K562 (cell line): ENCODE measurements at regions not wholly inside any gene's neighbourhood (a gene's known extent, or its start where the extent isn't known, plus 50 kb on each side); places are given as distances from the start of the nearest gene placed in this dataset.

Experiments
- ATAC-seq: fragments of 200-7000 bp; cut with Tn5 transposase; 3 replicates; pipeline ENCODE4 v1.9.1; 2020; ENCODE audit warnings: moderate library complexity
- BruUV-seq: library from RNA; stranded (reverse); fragments of 400-500 nt; replicated peaks from 2 replicates; lab custom pipeline; 2021; lab: Mats Ljungman, UMichigan
- CTCF ChIA-PET: fragments of 300-600 bp; formaldehyde crosslinking; extraction: SDS; loops from one replicate; lab custom pipeline; 2021; ENCODE audit warnings: low intra/inter-chr PET ratio; lab: Yijun Ruan, JAX
- POLR2A ChIA-PET: fragments of 300-600, 350-650 bp; sonication (Branson Sonifier 250); formaldehyde crosslinking; extraction: SDS; loops from one replicate; lab custom pipeline; 2021; ENCODE audit warnings: antibody characterized with exemption, inconsistent platforms; lab: Yijun Ruan, JAX
- DNase-seq, 4 experiments: peaks; one replicate each; pipeline versions ENCODE4 v3.0.0 to v3.0.0-alpha.2; 2011 to 2018; ENCODE audit warnings: low spot score in 3 of 4, mixed read lengths in 3 of 4; ENCODE audit errors: extremely low read depth in 1 of 4
- FAIRE-seq: peaks from 2 replicates; lab custom pipeline; 2011; peaks lifted over from hg19 to GRCh38; lab: Jason Lieb, UNC
- H2AFZ ChIP-seq: 2 replicates; pipeline ENCODE4 v1.6.0; 2011; ENCODE audit warnings: low read depth, low read length, control low read depth, inconsistent platforms
- H3K27ac ChIP-seq: fragments of 200-600 bp; 3 replicates; pipeline ENCODE4 v1.8.0; 2011; ENCODE audit warnings: low read depth, mild to moderate bottlenecking, control low read depth, inconsistent platforms, low read length, moderate library complexity, mixed read lengths; ENCODE audit errors: extremely low read depth
- H3K27me3 ChIP-seq, 2 experiments: fragments of 300-600 bp in 1 of 2; 2 replicates in 1 of 2; 3 replicates in 1 of 2; pipeline versions ENCODE4 v1.6.0 to v1.8.0; 2011; ENCODE audit warnings: inconsistent platforms in 2 of 2, low read length in 2 of 2, mild to moderate bottlenecking in 1 of 2, mixed read lengths in 1 of 2, moderate library complexity in 1 of 2; ENCODE audit not compliant: control insufficient read depth in 2 of 2, insufficient read depth in 2 of 2
- H3K36me3 ChIP-seq: fragments of 300-600 bp; 3 replicates; pipeline ENCODE4 v1.8.0; 2011; ENCODE audit warnings: mild to moderate bottlenecking, low read length, inconsistent platforms; ENCODE audit not compliant: control insufficient read depth, insufficient read depth
- H3K4me1 ChIP-seq, 2 experiments: fragments of 200-600 bp in 1 of 2; replicated peaks in 1 of 2; 2 replicates in 1 of 2; 3 replicates in 1 of 2; pipeline versions ENCODE4 v1.5.1 to v1.8.0; 2011; ENCODE audit warnings: inconsistent platforms in 2 of 2, low read length in 2 of 2, mild to moderate bottlenecking in 1 of 2, mixed read lengths in 1 of 2, moderate library complexity in 1 of 2; ENCODE audit not compliant: control insufficient read depth in 2 of 2, insufficient read depth in 2 of 2
- H3K4me2 ChIP-seq: 2 replicates; pipeline ENCODE4 v1.6.1; 2011; ENCODE audit warnings: low read length, control low read depth, inconsistent platforms, mixed read lengths; ENCODE audit not compliant: insufficient read depth
- H3K4me3 ChIP-seq: fragments of 200-600 bp; sonication (generic), shearing (Covaris generic); 2 replicates; pipeline ENCODE4 v1.5.1; 2016; ENCODE audit warnings: control low read depth, inconsistent platforms
- H3K79me2 ChIP-seq: fragments of 200-600 bp; 3 replicates; pipeline ENCODE4 v1.8.0; 2011; ENCODE audit warnings: low read length, inconsistent platforms; ENCODE audit not compliant: control insufficient read depth, insufficient read depth
- H3K9ac ChIP-seq, 2 experiments: 2 replicates each; pipeline versions ENCODE4 v1.6.0 to v1.6.1; 2011; ENCODE audit warnings: low read depth in 2 of 2, low read length in 2 of 2, control low read depth in 1 of 2, inconsistent platforms in 1 of 2, mild to moderate bottlenecking in 1 of 2, mixed read lengths in 1 of 2; ENCODE audit not compliant: insufficient read depth in 1 of 2
- H3K9me1 ChIP-seq: one replicate; pipeline ENCODE4 v1.6.0; 2011; ENCODE audit warnings: inconsistent platforms, mild to moderate bottlenecking, low read length, moderate library complexity; ENCODE audit not compliant: control insufficient read depth, insufficient read depth
- H3K9me3 ChIP-seq: replicated peaks from 2 replicates; pipeline ENCODE4 v1.5.1; 2011; ENCODE audit warnings: low read depth, low read length, inconsistent platforms; ENCODE audit not compliant: control insufficient read depth, insufficient read depth
- H4K20me1 ChIP-seq: replicated peaks from 2 replicates; pipeline ENCODE4 v1.6.1; 2011; ENCODE audit warnings: low read length, inconsistent platforms, mixed read lengths; ENCODE audit not compliant: control insufficient read depth, insufficient read depth
- CBFB ChIP-seq: sonication (generic); formaldehyde crosslinking; IDR thresholded peaks from 2 replicates; pipeline ENCODE4 v1.4.0; 2020; ENCODE audit warnings: mild to moderate bottlenecking, missing genetic modification reagents
- CEBPG ChIP-seq, 3 experiments: fragments of 200-800 bp in 1 of 3; sonication (Bioruptor generic) in 1 of 3; sonication (generic) in 1 of 3; formaldehyde crosslinking in 1 of 3; IDR thresholded peaks in 2 of 3; conservative IDR thresholded peaks in 1 of 3; 2 replicates each; pipeline versions ENCODE4 v1.6.1 to v1.8.0; 2016 to 2022; ENCODE audit warnings: missing compliant biosample characterization in 2 of 3, missing genetic modification characterization in 2 of 3, mild to moderate bottlenecking in 1 of 3, missing genetic modification reagents in 1 of 3
- DMBX1 ChIP-seq: fragments of 250-450 bp; sonication (Bioruptor Pico); IDR thresholded peaks from 2 replicates; pipeline ENCODE4 v1.8.0; 2022; ENCODE audit warnings: inconsistent platforms, mild to moderate bottlenecking, moderate library complexity, borderline replicate concordance
- FOXJ3 ChIP-seq: sonication (generic); formaldehyde crosslinking; IDR thresholded peaks from 2 replicates; pipeline ENCODE4 v1.4.0; 2020; ENCODE audit warnings: mild to moderate bottlenecking, missing genetic modification reagents
- HNRNPL ChIP-seq: fragments of 200-400 bp; formaldehyde crosslinking; IDR thresholded peaks from 2 replicates; pipeline ENCODE4 v1.6.1; 2017; ENCODE audit warnings: low read depth, mild to moderate bottlenecking, low read length
- NCOR1 ChIP-seq: fragments of 450-650 bp; IDR thresholded peaks from 2 replicates; pipeline ENCODE4 v1.6.1; 2016; ENCODE audit warnings: mild to moderate bottlenecking, moderate library complexity
- NFRKB ChIP-seq: fragments of 450-650 bp; IDR thresholded peaks from 2 replicates; pipeline ENCODE4 v1.6.1; 2016; ENCODE audit warnings: low read depth
- POLR2AphosphoS5 ChIP-seq: IDR thresholded peaks from 2 replicates; pipeline ENCODE4 v1.6.1; 2011; ENCODE audit warnings: mild to moderate bottlenecking, low read depth, low read length, moderate library complexity; ENCODE audit not compliant: control insufficient read depth, insufficient read depth
- RFX7 ChIP-seq: fragments of 250-450 bp; sonication (Bioruptor Pico); IDR thresholded peaks from 2 replicates; pipeline ENCODE4 v1.5.1; 2021; ENCODE audit warnings: mild to moderate bottlenecking
- RNF2 ChIP-seq: sonication (generic); IDR thresholded peaks from 2 replicates; pipeline ENCODE4 v1.6.1; 2016
- STAT5B ChIP-seq: fragments of 250-450 bp; sonication (Bioruptor Pico); IDR thresholded peaks from 2 replicates; pipeline ENCODE4 v1.8.0; 2021; ENCODE audit warnings: mild to moderate bottlenecking, inconsistent platforms
- ZFP30 ChIP-seq: fragments of 250-450 bp; sonication (Bioruptor Pico); IDR thresholded peaks from 2 replicates; pipeline ENCODE4 v1.8.0; 2022; ENCODE audit warnings: moderate library complexity, mild to moderate bottlenecking, inconsistent platforms, borderline replicate concordance
- ZNF133 ChIP-seq: fragments of 250-450 bp; sonication (Bioruptor Pico); IDR thresholded peaks from 2 replicates; pipeline ENCODE4 v1.4.0; 2020; ENCODE audit warnings: mild to moderate bottlenecking
- WGBS: fragments of 100-300 bp; shearing (Covaris generic); methylation state at CpG from one replicate; pipeline ENCODE4 v1.1.6; 2016; ENCODE audit warnings: low coverage, mixed read lengths; ENCODE audit not compliant: insufficient coverage; ENCODE audit errors: missing lambda C conversion rate; 5-methylcytosine and 5-hydroxymethylcytosine counted together
- in situ Hi-C: fragments of 300-500 bp; cut with MboI; formaldehyde crosslinking; loops from 4 replicates; pipeline ENCODE4 v1.15.0; 2018; ENCODE audit warnings: inconsistent platforms, mixed read lengths
- intact Hi-C: fragments of 100-400 bp; cut with micrococcal nuclease; formaldehyde crosslinking; loops from 2 replicates; pipeline ENCODE4 v1.14.2; 2022
- TF ChIP-seq, protein P1 (sequence below): fragments of 450-650 bp; IDR thresholded peaks from 2 replicates; pipeline ENCODE4 v1.6.1; 2016; ENCODE audit warnings: mild to moderate bottlenecking
- TF ChIP-seq, protein P2 (sequence below), 3 experiments: fragments of 200-800 bp in 1 of 3; fragments of 250-450 bp in 1 of 3; fragments of 450-650 bp in 1 of 3; sonication (Bioruptor Pico) in 1 of 3; sonication (Bioruptor generic) in 1 of 3; formaldehyde crosslinking in 1 of 3; IDR thresholded peaks; 2 replicates each; pipeline versions ENCODE4 v1.6.1 to v1.8.0; 2016 to 2022; ENCODE audit warnings: mild to moderate bottlenecking in 2 of 3, missing genetic modification characterization in 2 of 3, missing compliant biosample characterization in 1 of 3, moderate library complexity in 1 of 3
- TF ChIP-seq, protein P3 (sequence below): fragments of 200-800 bp; sonication (Bioruptor generic); IDR thresholded peaks from 2 replicates; pipeline ENCODE4 v1.6.1; 2017; ENCODE audit warnings: missing genetic modification characterization, missing compliant biosample characterization

DNA sequence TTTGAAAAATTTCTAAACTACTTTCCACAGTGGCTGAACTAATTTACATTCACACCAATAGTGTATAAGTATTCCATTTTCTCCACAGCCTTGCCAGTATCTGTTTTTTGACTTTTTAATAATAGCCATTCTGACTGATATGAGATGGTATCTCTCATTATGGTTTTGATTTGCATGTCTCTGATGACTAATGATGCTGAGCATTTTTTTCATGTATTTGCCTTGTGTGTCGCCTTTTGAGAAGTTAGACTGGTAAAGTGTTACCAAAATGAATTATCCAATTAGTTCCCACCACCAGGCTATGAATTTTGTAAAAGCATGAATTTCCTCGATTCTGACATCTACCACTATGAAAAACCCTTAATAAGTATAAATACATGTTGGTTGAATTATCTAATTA is 242.2 kb upstream of the GK2 start:
- no peak overlapping the region for H3K4me2 ChIP-seq
- in situ Hi-C loops = no loop called here
- H3K9ac ChIP-seq = no peak overlapping the region
- H4K20me1 ChIP-seq = no peaks in the 10 kb centered on the region
- H3K9me3 ChIP-seq = no peaks in the 10 kb centered on the region
- ATAC-seq (no peak), FAIRE-seq (no peak), DNase-seq (no peak)
- no peaks in the 10 kb centered on the region for H3K27me3 ChIP-seq
- no peak overlapping the region for H3K4me3 ChIP-seq
- no peaks in the 10 kb centered on the region for H3K36me3 ChIP-seq
- intact Hi-C loops = no loop called here
- ChIA-PET CTCF (no interaction called here), POLR2A (no interaction called here)
- no peak overlapping the region for H3K27ac ChIP-seq
- no peaks in the 10 kb centered on the region for H3K79me2 ChIP-seq
- TF ChIP-seq NCOR1 (no peak), CBFB (CRISPR knock-in tag) (no peak), FOXJ3 (CRISPR knock-in tag) (no peak), CEBPG (CRISPR knock-in tag; IDR thresholded peaks at IDR 0.05) (no peak), CEBPG (tag; conservative IDR thresholded peaks at IDR 0.05 in 1 of 2, IDR thresholded peaks at IDR 0.05 in 1 of 2) (no peak), STAT5B (CRISPR knock-in tag) (no peak), DMBX1 (no peak), RNF2 (no peak), RFX7 (no peak), ZNF133 (CRISPR knock-in tag) (no peak), HNRNPL (no peak), NFRKB (no peak), POLR2AphosphoS5 (no peak), ZFP30 (CRISPR knock-in tag) (no peak)
- TF ChIP-seq, protein P1, sequence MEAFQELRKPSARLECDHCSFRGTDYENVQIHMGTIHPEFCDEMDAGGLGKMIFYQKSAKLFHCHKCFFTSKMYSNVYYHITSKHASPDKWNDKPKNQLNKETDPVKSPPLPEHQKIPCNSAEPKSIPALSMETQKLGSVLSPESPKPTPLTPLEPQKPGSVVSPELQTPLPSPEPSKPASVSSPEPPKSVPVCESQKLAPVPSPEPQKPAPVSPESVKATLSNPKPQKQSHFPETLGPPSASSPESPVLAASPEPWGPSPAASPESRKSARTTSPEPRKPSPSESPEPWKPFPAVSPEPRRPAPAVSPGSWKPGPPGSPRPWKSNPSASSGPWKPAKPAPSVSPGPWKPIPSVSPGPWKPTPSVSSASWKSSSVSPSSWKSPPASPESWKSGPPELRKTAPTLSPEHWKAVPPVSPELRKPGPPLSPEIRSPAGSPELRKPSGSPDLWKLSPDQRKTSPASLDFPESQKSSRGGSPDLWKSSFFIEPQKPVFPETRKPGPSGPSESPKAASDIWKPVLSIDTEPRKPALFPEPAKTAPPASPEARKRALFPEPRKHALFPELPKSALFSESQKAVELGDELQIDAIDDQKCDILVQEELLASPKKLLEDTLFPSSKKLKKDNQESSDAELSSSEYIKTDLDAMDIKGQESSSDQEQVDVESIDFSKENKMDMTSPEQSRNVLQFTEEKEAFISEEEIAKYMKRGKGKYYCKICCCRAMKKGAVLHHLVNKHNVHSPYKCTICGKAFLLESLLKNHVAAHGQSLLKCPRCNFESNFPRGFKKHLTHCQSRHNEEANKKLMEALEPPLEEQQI = no peak
- TF ChIP-seq, protein P2, sequence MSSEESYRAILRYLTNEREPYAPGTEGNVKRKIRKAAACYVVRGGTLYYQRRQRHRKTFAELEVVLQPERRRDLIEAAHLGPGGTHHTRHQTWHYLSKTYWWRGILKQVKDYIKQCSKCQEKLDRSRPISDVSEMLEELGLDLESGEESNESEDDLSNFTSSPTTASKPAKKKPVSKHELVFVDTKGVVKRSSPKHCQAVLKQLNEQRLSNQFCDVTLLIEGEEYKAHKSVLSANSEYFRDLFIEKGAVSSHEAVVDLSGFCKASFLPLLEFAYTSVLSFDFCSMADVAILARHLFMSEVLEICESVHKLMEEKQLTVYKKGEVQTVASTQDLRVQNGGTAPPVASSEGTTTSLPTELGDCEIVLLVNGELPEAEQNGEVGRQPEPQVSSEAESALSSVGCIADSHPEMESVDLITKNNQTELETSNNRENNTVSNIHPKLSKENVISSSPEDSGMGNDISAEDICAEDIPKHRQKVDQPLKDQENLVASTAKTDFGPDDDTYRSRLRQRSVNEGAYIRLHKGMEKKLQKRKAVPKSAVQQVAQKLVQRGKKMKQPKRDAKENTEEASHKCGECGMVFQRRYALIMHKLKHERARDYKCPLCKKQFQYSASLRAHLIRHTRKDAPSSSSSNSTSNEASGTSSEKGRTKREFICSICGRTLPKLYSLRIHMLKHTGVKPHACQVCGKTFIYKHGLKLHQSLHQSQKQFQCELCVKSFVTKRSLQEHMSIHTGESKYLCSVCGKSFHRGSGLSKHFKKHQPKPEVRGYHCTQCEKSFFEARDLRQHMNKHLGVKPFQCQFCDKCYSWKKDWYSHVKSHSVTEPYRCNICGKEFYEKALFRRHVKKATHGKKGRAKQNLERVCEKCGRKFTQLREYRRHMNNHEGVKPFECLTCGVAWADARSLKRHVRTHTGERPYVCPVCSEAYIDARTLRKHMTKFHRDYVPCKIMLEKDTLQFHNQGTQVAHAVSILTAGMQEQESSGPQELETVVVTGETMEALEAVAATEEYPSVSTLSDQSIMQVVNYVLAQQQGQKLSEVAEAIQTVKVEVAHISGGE (CRISPR knock-in tag; IDR thresholded peaks at IDR 0.05) = no peak
- TF ChIP-seq, protein P3, sequence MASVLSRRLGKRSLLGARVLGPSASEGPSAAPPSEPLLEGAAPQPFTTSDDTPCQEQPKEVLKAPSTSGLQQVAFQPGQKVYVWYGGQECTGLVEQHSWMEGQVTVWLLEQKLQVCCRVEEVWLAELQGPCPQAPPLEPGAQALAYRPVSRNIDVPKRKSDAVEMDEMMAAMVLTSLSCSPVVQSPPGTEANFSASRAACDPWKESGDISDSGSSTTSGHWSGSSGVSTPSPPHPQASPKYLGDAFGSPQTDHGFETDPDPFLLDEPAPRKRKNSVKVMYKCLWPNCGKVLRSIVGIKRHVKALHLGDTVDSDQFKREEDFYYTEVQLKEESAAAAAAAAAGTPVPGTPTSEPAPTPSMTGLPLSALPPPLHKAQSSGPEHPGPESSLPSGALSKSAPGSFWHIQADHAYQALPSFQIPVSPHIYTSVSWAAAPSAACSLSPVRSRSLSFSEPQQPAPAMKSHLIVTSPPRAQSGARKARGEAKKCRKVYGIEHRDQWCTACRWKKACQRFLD (CRISPR knock-in tag) = no peak
- no TSS peak for BruUV-seq
- whole genome bisulfite sequencing = 32% methylated on average over 2 of the region's 2 CpGs
- H3K4me1 ChIP-seq = no peaks in the 10 kb centered on the region; a peak in 1 of 5 replicates
- no peaks in the 10 kb centered on the region for H3K9me1 ChIP-seq
- no peak overlapping the region for H2AFZ ChIP-seq
